ENCODE measurements at regions not wholly inside any gene's neighbourhood (a gene's known extent, or its start where the extent isn't known, plus 50 kb on each side); places are given as distances from the start of the nearest gene placed in this dataset.

- TF ChIP-seq POLR2A (IDR thresholded peaks at IDR 0.05): no peak
- TF ChIP-seq CTCF (IDR thresholded peaks at IDR 0.05): no peak
- TF ChIP-seq POLR2AphosphoS5 (IDR thresholded peaks at IDR 0.05): no peak
- no peak for TF ChIP-seq EP300 (IDR thresholded peaks at IDR 0.05)
Observed at GRCh38 chr18:39325973-39326372, 1760.4 kb upstream of the CELF4 start.

Data from sigmoid colon (tissue), 4 donors.